K562 (cell line): ENCODE measurements at regions not wholly inside any gene's neighbourhood (a gene's known extent, or its start where the extent isn't known, plus 50 kb on each side); places are given as distances from the start of the nearest gene placed in this dataset.

Experiments used
- CEBPB ChIP-seq: fragments of 450-650 bp; IDR thresholded peaks from 2 replicates; pipeline ENCODE4 v1.6.1; 2016; ENCODE audit warnings: missing genetic modification characterization, missing compliant biosample characterization
- CHD2 ChIP-seq: IDR thresholded peaks from 2 replicates; pipeline ENCODE4 v1.6.1; 2011; ENCODE audit warnings: low read depth, low read length
- CTBP1 ChIP-seq: fragments of 450-650 bp; IDR thresholded peaks from 2 replicates; pipeline ENCODE4 v1.6.1; 2016; ENCODE audit warnings: borderline replicate concordance
- LEF1 ChIP-seq: fragments of 450-650 bp; IDR thresholded peaks from 2 replicates; pipeline ENCODE4 v1.6.1; 2016; ENCODE audit warnings: mild to moderate bottlenecking
- MAFG ChIP-seq: fragments of 450-650 bp; conservative IDR thresholded peaks from 2 replicates; pipeline ENCODE4 v1.6.1; 2016; ENCODE audit warnings: missing genetic modification characterization, missing compliant biosample characterization
- POLR2A ChIP-seq: fragments of 450-650 bp; conservative IDR thresholded peaks from 2 replicates; pipeline ENCODE4 v1.6.1; 2016
- POLR2G ChIP-seq: fragments of 200-400 bp; formaldehyde crosslinking; IDR thresholded peaks from 2 replicates; pipeline ENCODE4 v1.6.1; 2017; ENCODE audit warnings: low read depth, mild to moderate bottlenecking, antibody characterized with exemption, low read length, moderate library complexity
- PYGO2 ChIP-seq: fragments of 450-650 bp; IDR thresholded peaks from 2 replicates; pipeline ENCODE4 v1.6.1; 2016; ENCODE audit warnings: mild to moderate bottlenecking, missing genetic modification characterization, moderate library complexity, missing compliant biosample characterization
- RB1 ChIP-seq: fragments of 450-650 bp; IDR thresholded peaks from 2 replicates; pipeline ENCODE4 v1.6.1; 2017; ENCODE audit warnings: low read depth, mild to moderate bottlenecking
- ZBTB7A ChIP-seq: IDR thresholded peaks from 2 replicates; pipeline ENCODE4 v1.6.1; 2011; ENCODE audit warnings: low read depth, mild to moderate bottlenecking, low read length, moderate library complexity, borderline replicate concordance; ENCODE audit not compliant: control insufficient read depth
- ZKSCAN1 ChIP-seq: fragments of 150-350 bp; IDR thresholded peaks from 2 replicates; pipeline ENCODE4 v1.6.1; 2016; ENCODE audit warnings: low read depth, low read length

DNA sequence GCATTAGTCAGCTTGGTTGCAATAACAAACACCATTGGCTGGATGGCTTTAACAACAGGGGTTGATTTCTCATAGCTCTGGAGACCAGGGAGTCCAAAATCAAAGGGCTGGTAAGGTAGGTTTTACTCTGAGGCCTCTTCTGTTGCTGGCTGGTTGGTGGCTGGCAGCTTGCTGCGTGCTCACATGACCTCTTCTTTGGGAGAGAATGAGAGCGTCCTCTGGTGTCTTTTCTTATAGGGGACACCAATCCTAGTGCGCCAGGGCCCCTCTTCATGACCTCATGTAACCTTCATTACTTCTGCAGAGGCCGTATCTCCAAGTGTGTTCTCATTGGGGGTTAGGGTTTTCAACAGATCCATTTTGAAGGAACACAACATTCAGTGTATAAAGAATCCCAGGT is 1308.3 kb downstream of the TBC1D22A start:
- TF ChIP-seq LEF1 (no peak), PYGO2 (tag) (no peak), MAFG (tag) (no peak), ZKSCAN1 (no peak), POLR2A (no peak), CTBP1 (no peak), CEBPB (tag) (no peak), CHD2 (no peak), RB1 (no peak), POLR2G (no peak), ZBTB7A (no peak)
